ENCODE measurements at regions not wholly inside any gene's neighbourhood (a gene's known extent, or its start where the extent isn't known, plus 50 kb on each side); places are given as distances from the start of the nearest gene placed in this dataset.
"Not testable (repeated sequence)": the region's sequence is repeated elsewhere in the genome, so short reads cannot be mapped to it uniquely, and the experiment has no call there.

- no peak for DNase-seq (ENCODE audit: extremely low read depth in 1 of 11, low read depth in 9 of 11, low spot score in 4 of 11)
Measured at GRCh38 chr18:39297225-39297624, 1731.6 kb upstream of the CELF4 start.

- no peak for DNase-seq (ENCODE audit: extremely low read depth in 1 of 11, low read depth in 9 of 11, low spot score in 4 of 11)
Measured at GRCh38 chr18:39296293-39296888, 1730.8 kb upstream of the CELF4 start.

GRCh38 chr18:39276764-39277163 is 1711.2 kb upstream of the CELF4 start:
- no peak for DNase-seq (ENCODE audit: extremely low read depth in 1 of 11, low read depth in 9 of 11, low spot score in 4 of 11)

GRCh38 chr18:39274535-39274934 is 1708.9 kb upstream of the CELF4 start:
- DNase-seq (ENCODE audit: extremely low read depth in 1 of 11, low read depth in 9 of 11, low spot score in 4 of 11), result no peak

- DNase-seq (ENCODE audit: extremely low read depth in 1 of 11, low read depth in 9 of 11, low spot score in 4 of 11), result no peak
Measured at GRCh38 chr18:39272230-39272629, 1706.6 kb upstream of the CELF4 start.

- no peak for DNase-seq (ENCODE audit: extremely low read depth in 1 of 11, low read depth in 9 of 11, low spot score in 4 of 11)
Measured at GRCh38 chr18:39271654-39272053, 1706.1 kb upstream of the CELF4 start.

GRCh38 chr18:39260565-39260964 is 1695.0 kb upstream of the CELF4 start:
- DNase-seq (ENCODE audit: extremely low read depth in 1 of 11, low read depth in 9 of 11, low spot score in 4 of 11), result no peak

- DNase-seq (ENCODE audit: extremely low read depth in 1 of 11, low read depth in 9 of 11, low spot score in 4 of 11), result peak in 1 of 11 donors; percentile 1
Measured at GRCh38 chr18:39259736-39260135, 1694.1 kb upstream of the CELF4 start.

- DNase-seq (ENCODE audit: extremely low read depth in 1 of 11, low read depth in 9 of 11, low spot score in 4 of 11), result no peak
Measured at GRCh38 chr18:39244242-39244641, 1678.6 kb upstream of the CELF4 start.

- DNase-seq (ENCODE audit: extremely low read depth in 1 of 11, low read depth in 9 of 11, low spot score in 4 of 11), result no peak
Measured at GRCh38 chr18:39241534-39241933, 1675.9 kb upstream of the CELF4 start.

- no peak for DNase-seq (ENCODE audit: extremely low read depth in 1 of 11, low read depth in 9 of 11, low spot score in 4 of 11)
Measured at GRCh38 chr18:39238981-39239660, 1673.5 kb upstream of the CELF4 start.

- DNase-seq (ENCODE audit: extremely low read depth in 1 of 11, low read depth in 9 of 11, low spot score in 4 of 11), result no peak
Measured at GRCh38 chr18:39235118-39235719, 1669.6 kb upstream of the CELF4 start.

- no peak for DNase-seq (ENCODE audit: extremely low read depth in 1 of 11, low read depth in 9 of 11, low spot score in 4 of 11)
Measured at GRCh38 chr18:39232937-39233336, 1667.3 kb upstream of the CELF4 start.

- peak in 2 of 11 donors; percentile 1 to 9 for DNase-seq (ENCODE audit: extremely low read depth in 1 of 11, low read depth in 9 of 11, low spot score in 4 of 11)
Measured at GRCh38 chr18:39232490-39232889, 1666.9 kb upstream of the CELF4 start.

- no peak for DNase-seq (ENCODE audit: extremely low read depth in 1 of 11, low read depth in 9 of 11, low spot score in 4 of 11)
Measured at GRCh38 chr18:39230086-39230803, 1664.6 kb upstream of the CELF4 start.

- not testable (repeated sequence) for DNase-seq (ENCODE audit: extremely low read depth in 1 of 11, low read depth in 9 of 11, low spot score in 4 of 11)
Measured at GRCh38 chr18:39227769-39228168, 1662.2 kb upstream of the CELF4 start.

- DNase-seq (ENCODE audit: extremely low read depth in 1 of 11, low read depth in 9 of 11, low spot score in 4 of 11), result no peak
Measured at GRCh38 chr18:39225373-39225772, 1659.8 kb upstream of the CELF4 start.

GRCh38 chr18:39223283-39223682 is 1657.7 kb upstream of the CELF4 start:
- no peak for DNase-seq (ENCODE audit: extremely low read depth in 1 of 11, low read depth in 9 of 11, low spot score in 4 of 11)

- DNase-seq (ENCODE audit: extremely low read depth in 1 of 11, low read depth in 9 of 11, low spot score in 4 of 11), result no peak
Measured at GRCh38 chr18:39215920-39216319, 1650.3 kb upstream of the CELF4 start.

- no peak for DNase-seq (ENCODE audit: extremely low read depth in 1 of 11, low read depth in 9 of 11, low spot score in 4 of 11)
Measured at GRCh38 chr18:39211461-39211860, 1645.9 kb upstream of the CELF4 start.
